ENCODE measurements at regions not wholly inside any gene's neighbourhood (a gene's known extent, or its start where the extent isn't known, plus 50 kb on each side); places are given as distances from the start of the nearest gene placed in this dataset.
A peak's percentile ranks its signal among the peaks of the same experiment; 100 is the strongest.

- TF ChIP-seq CTCF (IDR thresholded peaks at IDR 0.05): no peak
- no peak for DNase-seq (ENCODE audit: low spot score)
Measured at GRCh38 chr18:76627444-76627843, 132.4 kb upstream of the ZNF516 start.

GRCh38 chr18:76626991-76627390 lies 131.9 kb upstream of the ZNF516 start:
- DNase-seq (ENCODE audit: low spot score): no peak
- no peak for ATAC-seq (ENCODE audit: low FRiP score)
- TF ChIP-seq CTCF (IDR thresholded peaks at IDR 0.05): no peak

More at GRCh38 chr18:76627444-76627843, 132.4 kb upstream of the ZNF516 start:
- no peak for ATAC-seq (ENCODE audit: low FRiP score)

- ATAC-seq (ENCODE audit: low FRiP score): no peak
- no peak for TF ChIP-seq CTCF (IDR thresholded peaks at IDR 0.05)
- DNase-seq (ENCODE audit: low spot score): no peak
Measured at GRCh38 chr18:76622651-76623050, 127.6 kb upstream of the ZNF516 start.

GRCh38 chr18:76621782-76622495 lies 126.9 kb upstream of the ZNF516 start:
- TF ChIP-seq CTCF (IDR thresholded peaks at IDR 0.05): no peak
- ATAC-seq (ENCODE audit: low FRiP score) (peak; percentile 22), DNase-seq (ENCODE audit: low spot score) (no peak)

GRCh38 chr18:76621226-76621625 lies 126.2 kb upstream of the ZNF516 start:
- no peak for ATAC-seq (ENCODE audit: low FRiP score)
- no peak for DNase-seq (ENCODE audit: low spot score)
- no peak for TF ChIP-seq CTCF (IDR thresholded peaks at IDR 0.05)

- DNase-seq (ENCODE audit: low spot score): peak; percentile 36
- peak; percentile 32 for ATAC-seq (ENCODE audit: low FRiP score)
- TF ChIP-seq CTCF (IDR thresholded peaks at IDR 0.05): no peak
Measured at GRCh38 chr18:76620321-76621170, 125.5 kb upstream of the ZNF516 start.

Measured in omental fat pad (tissue), 3 donors.